Urinary bladder (tissue), 3 donors: ENCODE measurements at regions not wholly inside any gene's neighbourhood (a gene's known extent, or its start where the extent isn't known, plus 50 kb on each side); places are given as distances from the start of the nearest gene placed in this dataset.
"Not testable (repeated sequence)": the region's sequence is repeated elsewhere in the genome, so short reads cannot be mapped to it uniquely, and the experiment has no call there.

Source experiments
- DNase-seq: peaks from one replicate; pipeline ENCODE4 v3.0.0-alpha.2; 2015; ENCODE audit errors: extremely low spot score
- H3K27ac ChIP-seq: one replicate; pipeline ENCODE4 v1.5.1; 2013; ENCODE audit warnings: low read depth, mild to moderate bottlenecking, moderate library complexity
- H3K36me3 ChIP-seq: one replicate; pipeline ENCODE4 v1.6.1; 2013; ENCODE audit warnings: mild to moderate bottlenecking, moderate library complexity; ENCODE audit not compliant: insufficient read depth
- H3K4me1 ChIP-seq: one replicate; pipeline ENCODE4 v1.6.1; 2013; ENCODE audit warnings: mild to moderate bottlenecking, moderate library complexity; ENCODE audit not compliant: insufficient read depth
- H3K4me3 ChIP-seq: one replicate; pipeline ENCODE4 v1.5.1; 2013; ENCODE audit warnings: low read depth, low read length
- WGBS: extraction: QIAGEN DNeasy Blood & Tissue Kit; methylation state at CpG from one replicate; pipeline ENCODE4 v1.1.7; 2013; 5-methylcytosine and 5-hydroxymethylcytosine counted together
- donor health status: healthy with polysubstance abuse.
- donor health status: healthy.

DNA sequence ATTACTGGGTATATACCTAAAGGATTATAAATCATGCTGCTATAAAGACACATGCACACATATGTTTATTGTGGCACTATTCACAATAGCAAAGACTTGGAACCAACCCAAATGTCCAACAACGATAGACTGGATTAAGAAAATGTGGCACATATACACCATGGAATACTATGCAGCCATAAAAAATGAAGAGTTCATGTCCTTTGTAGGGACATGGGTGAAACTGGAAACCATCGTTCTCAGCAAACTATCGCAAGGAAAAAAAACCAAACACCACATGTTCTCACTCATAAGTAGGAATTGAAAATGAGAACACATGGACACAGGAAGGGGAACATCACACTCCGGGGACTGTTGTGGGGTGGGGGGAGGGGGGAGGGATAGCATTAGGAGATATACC lies 125.3 kb upstream of the PJA2 start:
- DNase-seq, H3K4me3 ChIP-seq, H3K36me3 ChIP-seq, H3K4me1 ChIP-seq, H3K27ac ChIP-seq: not testable (repeated sequence)
- 96% methylated on average over 3 of the region's 4 CpGs for WGBS

GRCh38 chr5:109533751-109534272 lies 124.0 kb upstream of the PJA2 start:
- H3K4me3 ChIP-seq = no peak overlapping the region
- no peaks in the 10 kb centered on the region for H3K36me3 ChIP-seq
- peak; percentile 43 for DNase-seq
- 29% methylated on average over 4 of the region's 4 CpGs for WGBS
- no peaks in the 10 kb centered on the region for H3K4me1 ChIP-seq
- no peak overlapping the region for H3K27ac ChIP-seq

DNA sequence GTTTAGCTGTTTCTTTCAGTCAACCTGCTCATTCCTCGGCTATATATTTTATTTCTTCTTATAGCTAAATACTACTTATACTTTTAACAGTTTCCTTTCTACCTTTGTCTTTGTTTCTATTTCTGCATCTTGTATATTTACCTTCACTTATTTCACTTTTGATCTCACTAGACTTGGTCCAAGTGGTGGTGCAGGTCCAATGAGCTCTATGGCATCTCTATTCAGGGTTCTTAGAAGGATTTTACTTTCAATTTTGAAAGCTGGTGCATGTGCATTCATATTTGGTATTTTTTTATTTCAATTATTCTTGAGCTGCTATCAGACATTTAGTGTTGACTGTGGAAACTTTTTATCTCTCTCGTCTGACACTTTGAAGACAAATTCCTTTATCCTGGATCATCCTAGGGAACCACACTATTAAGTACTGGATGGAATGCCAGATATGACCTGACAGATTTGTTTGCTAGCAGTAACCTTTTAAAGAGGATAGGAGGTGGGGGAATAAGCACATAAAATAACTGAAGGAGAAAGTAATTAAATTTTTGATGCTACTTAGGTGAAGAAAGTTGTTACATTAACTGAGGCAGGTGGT lies 123.1 kb upstream of the PJA2 start:
- 61% methylated on average over 2 of the region's 2 CpGs for WGBS
- Histone ChIP-seq H3K4me1 (no peaks in the 10 kb centered on the region), H3K4me3 (no peak overlapping the region), H3K27ac (no peak overlapping the region), H3K36me3 (no peaks in the 10 kb centered on the region)
- no peak for DNase-seq

GRCh38 chr5:109531262-109531661 lies 121.5 kb upstream of the PJA2 start:
- H3K4me1 ChIP-seq = no peaks in the 10 kb centered on the region
- H3K4me3 ChIP-seq = no peak overlapping the region
- WGBS = 85% methylated on average over 1 of the region's 1 CpG
- no peaks in the 10 kb centered on the region for H3K36me3 ChIP-seq
- no peak for DNase-seq
- H3K27ac ChIP-seq = no peak overlapping the region

- 91% methylated on average over 2 of the region's 2 CpGs for WGBS
- no peak for DNase-seq
- H3K36me3 ChIP-seq = no peaks in the 10 kb centered on the region
- no peak overlapping the region for H3K4me3 ChIP-seq
- H3K4me1 ChIP-seq = no peaks in the 10 kb centered on the region
- H3K27ac ChIP-seq = no peak overlapping the region
These were observed 120.2 kb upstream of the PJA2 start for GRCh38 chr5:109529987-109530386.

GRCh38 chr5:109529520-109529919 lies 119.7 kb upstream of the PJA2 start:
- 26% methylated on average over 2 of the region's 2 CpGs for WGBS
- Histone ChIP-seq H3K27ac (no peak overlapping the region), H3K36me3 (no peaks in the 10 kb centered on the region), H3K4me3 (no peak overlapping the region), H3K4me1 (no peaks in the 10 kb centered on the region)
- DNase-seq = no peak

- Histone ChIP-seq H3K4me3 (no peak overlapping the region), H3K27ac (no peak overlapping the region), H3K36me3 (no peaks in the 10 kb centered on the region), H3K4me1 (no peaks in the 10 kb centered on the region)
- WGBS = 65% methylated on average over 2 of the region's 2 CpGs
- no peak for DNase-seq
These were observed 114.8 kb upstream of the PJA2 start for GRCh38 chr5:109524555-109524954.

GRCh38 chr5:109524026-109524425 lies 114.3 kb upstream of the PJA2 start:
- no peaks in the 10 kb centered on the region for H3K36me3 ChIP-seq
- DNase-seq = no peak
- no peak overlapping the region for H3K27ac ChIP-seq
- H3K4me1 ChIP-seq = no peaks in the 10 kb centered on the region
- H3K4me3 ChIP-seq = no peak overlapping the region
- 94% methylated on average over 5 of the region's 5 CpGs for WGBS

GRCh38 chr5:109522404-109522803 lies 112.6 kb upstream of the PJA2 start:
- Histone ChIP-seq H3K4me1 (no peaks in the 10 kb centered on the region), H3K27ac (no peak overlapping the region), H3K36me3 (no peaks in the 10 kb centered on the region), H3K4me3 (no peak overlapping the region)
- no peak for DNase-seq
- 96% methylated on average over 1 of the region's 1 CpG for WGBS

- no peaks in the 10 kb centered on the region for H3K36me3 ChIP-seq
- no peak overlapping the region for H3K27ac ChIP-seq
- DNase-seq = no peak
- no peak overlapping the region for H3K4me3 ChIP-seq
- WGBS = 86% methylated on average over 3 of the region's 3 CpGs
- H3K4me1 ChIP-seq = no peaks in the 10 kb centered on the region
These were observed 109.6 kb upstream of the PJA2 start for GRCh38 chr5:109519416-109519815.

DNA sequence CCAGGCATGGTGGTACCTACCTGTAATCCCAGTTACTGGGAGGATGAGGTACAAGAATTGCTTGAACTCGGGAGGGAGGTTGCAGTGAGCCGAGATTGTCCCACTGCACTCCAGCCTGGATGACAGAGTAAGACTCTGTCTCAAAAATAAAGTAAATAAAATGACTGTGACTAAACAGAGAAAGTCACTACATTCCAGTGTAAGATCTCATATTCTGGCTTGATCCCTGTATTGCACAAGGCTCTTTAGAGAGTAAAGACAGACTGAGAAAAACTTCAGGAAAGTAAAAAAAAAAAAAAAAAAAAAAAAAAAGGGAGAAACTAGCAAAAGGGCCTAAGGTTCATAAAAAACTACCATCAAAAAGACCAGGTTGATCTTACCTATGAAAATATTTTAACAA lies 106.6 kb upstream of the PJA2 start:
- no peaks in the 10 kb centered on the region for H3K36me3 ChIP-seq
- no peak overlapping the region for H3K4me3 ChIP-seq
- 82% methylated on average over 2 of the region's 2 CpGs for WGBS
- DNase-seq = no peak
- H3K4me1 ChIP-seq = no peaks in the 10 kb centered on the region
- H3K27ac ChIP-seq = no peak overlapping the region

GRCh38 chr5:109511980-109512734 lies 102.4 kb upstream of the PJA2 start:
- Histone ChIP-seq H3K36me3 (no peaks in the 10 kb centered on the region), H3K27ac (no peak overlapping the region), H3K4me1 (no peaks in the 10 kb centered on the region), H3K4me3 (no peak overlapping the region)
- no peak for DNase-seq
- 62% methylated on average over 8 of the region's 8 CpGs for WGBS

- Histone ChIP-seq H3K4me1 (no peaks in the 10 kb centered on the region), H3K4me3 (no peak overlapping the region), H3K27ac (no peak overlapping the region), H3K36me3 (no peaks in the 10 kb centered on the region)
- no peak for DNase-seq
- WGBS = 79% methylated on average over 1 of the region's 1 CpG
These were observed 96.8 kb upstream of the PJA2 start for GRCh38 chr5:109506556-109506955.

DNA sequence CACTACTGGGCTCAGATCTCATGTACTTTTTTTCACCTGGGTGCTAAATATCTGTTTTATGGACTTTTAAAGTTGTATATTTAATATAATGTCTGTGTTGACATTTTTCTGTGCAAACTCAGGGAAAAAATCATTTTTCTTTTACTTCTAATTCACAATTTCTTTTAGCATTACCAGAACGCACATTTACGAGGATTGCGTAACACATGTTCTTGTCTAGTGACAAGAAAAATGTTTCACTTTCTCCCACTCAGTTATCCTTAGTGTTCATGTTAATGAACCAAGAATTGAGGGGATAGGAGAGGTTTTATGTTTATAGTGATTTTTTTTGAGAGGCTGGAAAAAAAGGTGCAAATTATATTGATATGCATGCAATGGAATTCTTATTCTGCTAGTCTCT lies 86.3 kb upstream of the PJA2 start:
- no peak overlapping the region for H3K27ac ChIP-seq
- DNase-seq = no peak
- WGBS = 60% methylated on average over 3 of the region's 3 CpGs

More for the DNA sequence above, 86.3 kb upstream of the PJA2 start:
- H3K4me3 ChIP-seq = no peak overlapping the region
- no peaks in the 10 kb centered on the region for H3K36me3 ChIP-seq
- no peaks in the 10 kb centered on the region for H3K4me1 ChIP-seq
